Skeletal muscle satellite cell (primary cell): ENCODE measurements at regions not wholly inside any gene's neighbourhood (a gene's known extent, or its start where the extent isn't known, plus 50 kb on each side); places are given as distances from the start of the nearest gene placed in this dataset.

Source experiments
- H3K27me3 ChIP-seq: 2 replicates; pipeline ENCODE4 v1.7.0; 2013; ENCODE audit warnings: low read length; ENCODE audit not compliant: control insufficient read depth, insufficient read depth
- H3K36me3 ChIP-seq: 2 replicates; pipeline ENCODE4 v1.7.0; 2013; ENCODE audit warnings: mild to moderate bottlenecking, control low read depth, low read length; ENCODE audit not compliant: insufficient read depth
- H3K4me1 ChIP-seq: 2 replicates; pipeline ENCODE4 v1.7.0; 2013; ENCODE audit warnings: low read length; ENCODE audit not compliant: control insufficient read depth, insufficient read depth
- H3K4me2 ChIP-seq: 2 replicates; pipeline ENCODE4 v1.7.0; 2013; ENCODE audit warnings: mild to moderate bottlenecking, low read length
- H3K4me3 ChIP-seq: 2 replicates; pipeline ENCODE4 v1.7.0; 2013; ENCODE audit warnings: low read length
- H3K9ac ChIP-seq: 2 replicates; pipeline ENCODE4 v1.7.0; 2013; ENCODE audit warnings: mild to moderate bottlenecking, low read depth, low read length, moderate library complexity
- H3K9me3 ChIP-seq: replicated peaks from 2 replicates; pipeline ENCODE4 v1.7.0; 2013; ENCODE audit warnings: mild to moderate bottlenecking, control low read depth, low read length

DNA sequence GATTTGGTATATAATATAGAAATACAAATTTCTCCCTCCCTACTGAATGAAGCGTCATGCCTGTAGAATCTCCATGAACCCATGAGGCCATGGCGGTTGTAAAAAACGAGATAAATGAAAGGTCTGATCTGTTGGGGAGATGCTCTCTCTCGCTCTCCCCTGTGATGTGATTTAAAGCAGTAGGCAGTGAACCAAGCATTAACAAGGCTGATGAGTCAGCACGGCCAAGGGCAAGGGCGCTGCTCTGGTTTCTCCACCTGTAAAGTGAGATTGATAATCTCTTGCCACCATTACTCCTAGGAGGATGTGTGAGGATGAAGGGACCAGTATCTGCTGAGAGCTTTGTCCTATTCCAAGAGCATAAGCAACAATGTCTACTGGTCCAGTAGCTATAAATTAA is 553.3 kb downstream of the CMPK2 start:
- H3K9ac ChIP-seq: no peak overlapping the region
- no peaks in the 10 kb centered on the region for H3K4me1 ChIP-seq
- no peaks in the 10 kb centered on the region for H3K36me3 ChIP-seq
- H3K27me3 ChIP-seq: no peaks in the 10 kb centered on the region
- H3K4me2 ChIP-seq: no peak overlapping the region
- no peak overlapping the region for H3K4me3 ChIP-seq
- no peaks in the 10 kb centered on the region for H3K9me3 ChIP-seq

DNA sequence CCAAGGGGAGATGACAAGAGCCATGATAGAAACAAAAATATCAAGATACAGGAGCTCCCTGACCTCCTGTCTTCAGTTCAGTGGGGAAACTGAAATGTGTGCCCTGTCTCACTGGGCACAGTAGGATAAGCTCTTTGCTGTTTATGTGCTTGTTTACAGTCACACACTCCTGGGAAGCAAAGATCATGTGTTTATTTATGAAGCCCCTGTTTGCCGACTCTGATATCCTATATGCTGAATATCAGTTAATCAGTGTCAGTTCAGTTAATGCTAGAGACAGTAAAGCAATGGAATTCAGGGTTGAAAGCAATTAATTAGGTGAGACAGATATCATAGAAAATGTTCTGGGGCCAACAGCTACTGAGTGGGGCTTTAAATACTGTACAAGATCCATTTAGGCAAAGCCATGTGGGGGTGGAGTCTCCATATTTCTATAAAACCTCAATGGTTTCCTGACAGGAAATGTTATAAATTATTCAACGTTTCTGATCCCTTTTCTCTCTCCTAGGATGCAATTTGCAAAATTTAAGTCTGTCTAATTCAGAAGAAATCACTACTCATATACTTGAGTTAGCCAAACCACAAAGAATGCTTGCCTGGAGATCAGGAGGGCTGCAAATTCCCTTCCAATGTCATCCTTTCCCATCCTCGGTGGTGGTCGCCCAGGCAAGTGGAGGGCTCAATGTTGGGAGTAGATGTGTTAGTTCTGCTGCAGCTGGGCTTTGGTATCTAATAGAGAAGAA is 551.3 kb downstream of the CMPK2 start:
- H3K36me3 ChIP-seq: no peaks in the 10 kb centered on the region
- H3K9me3 ChIP-seq: no peaks in the 10 kb centered on the region
- H3K4me2 ChIP-seq: no peak overlapping the region
- no peaks in the 10 kb centered on the region for H3K27me3 ChIP-seq
- H3K4me3 ChIP-seq: no peak overlapping the region
- H3K4me1 ChIP-seq: no peaks in the 10 kb centered on the region
- H3K9ac ChIP-seq: no peak overlapping the region

GRCh38 chr2:6325616-6326015 is 540.1 kb downstream of the CMPK2 start:
- Histone ChIP-seq H3K36me3 (no peaks in the 10 kb centered on the region), H3K27me3 (no peaks in the 10 kb centered on the region), H3K4me3 (no peak overlapping the region), H3K9me3 (no peaks in the 10 kb centered on the region), H3K4me1 (no peaks in the 10 kb centered on the region), H3K9ac (no peak overlapping the region), H3K4me2 (no peak overlapping the region)

GRCh38 chr2:6326958-6327357 is 538.7 kb downstream of the CMPK2 start:
- Histone ChIP-seq H3K4me1 (no peaks in the 10 kb centered on the region), H3K4me3 (no peak overlapping the region), H3K27me3 (no peaks in the 10 kb centered on the region), H3K9ac (no peak overlapping the region), H3K36me3 (no peaks in the 10 kb centered on the region), H3K4me2 (no peak overlapping the region), H3K9me3 (no peaks in the 10 kb centered on the region)

DNA sequence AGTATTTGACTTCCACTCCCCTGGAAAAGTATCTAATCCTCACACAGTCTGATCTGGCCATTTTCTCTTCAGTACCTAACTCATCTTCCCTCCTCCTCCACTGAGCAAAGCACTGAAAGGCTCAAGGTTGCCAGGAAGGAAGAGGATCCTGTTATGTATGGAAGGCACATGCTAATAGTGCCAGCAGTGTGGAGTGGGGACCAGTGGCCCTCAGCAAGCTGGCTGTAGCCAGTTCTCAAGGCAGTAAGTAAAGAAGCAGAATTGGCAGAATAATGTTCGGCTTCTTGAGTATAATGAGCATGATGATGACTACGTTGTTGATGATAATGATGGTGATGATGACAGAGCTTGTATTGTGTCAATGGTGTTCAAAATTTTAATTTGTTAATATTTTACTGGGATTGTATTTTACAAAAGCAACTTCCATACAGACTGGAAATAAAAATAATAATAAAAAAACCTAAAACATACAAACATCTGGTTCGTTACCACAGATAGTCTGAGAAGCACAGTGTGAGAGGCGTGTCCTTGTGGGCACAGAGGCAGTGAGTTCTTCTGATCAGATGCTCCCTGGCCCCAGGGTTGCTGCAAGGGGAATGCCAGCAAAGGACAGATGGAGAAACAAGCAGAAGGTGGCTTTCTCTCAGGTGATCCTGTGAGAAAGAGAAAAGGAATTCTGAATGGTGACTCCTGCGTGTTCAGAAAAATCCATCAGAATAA is 528.8 kb downstream of the CMPK2 start:
- Histone ChIP-seq H3K4me1 (no peaks in the 10 kb centered on the region), H3K4me2 (no peak overlapping the region), H3K27me3 (no peaks in the 10 kb centered on the region), H3K9ac (no peak overlapping the region), H3K4me3 (no peak overlapping the region), H3K9me3 (no peaks in the 10 kb centered on the region), H3K36me3 (no peaks in the 10 kb centered on the region)

- no peaks in the 10 kb centered on the region for H3K36me3 ChIP-seq
- H3K27me3 ChIP-seq: no peaks in the 10 kb centered on the region
- H3K9ac ChIP-seq: no peak overlapping the region
- H3K4me3 ChIP-seq: no peak overlapping the region
- no peak overlapping the region for H3K4me2 ChIP-seq
- no peaks in the 10 kb centered on the region for H3K4me1 ChIP-seq
- no peaks in the 10 kb centered on the region for H3K9me3 ChIP-seq
Observed at GRCh38 chr2:6337472-6337820, 528.3 kb downstream of the CMPK2 start.

- no peaks in the 10 kb centered on the region for H3K36me3 ChIP-seq
- no peaks in the 10 kb centered on the region for H3K27me3 ChIP-seq
- no peak overlapping the region for H3K4me3 ChIP-seq
- no peaks in the 10 kb centered on the region for H3K4me1 ChIP-seq
- no peak overlapping the region for H3K9ac ChIP-seq
- H3K4me2 ChIP-seq: no peak overlapping the region
- no peaks in the 10 kb centered on the region for H3K9me3 ChIP-seq
Observed at GRCh38 chr2:6341588-6342129, 524.0 kb downstream of the CMPK2 start.

DNA sequence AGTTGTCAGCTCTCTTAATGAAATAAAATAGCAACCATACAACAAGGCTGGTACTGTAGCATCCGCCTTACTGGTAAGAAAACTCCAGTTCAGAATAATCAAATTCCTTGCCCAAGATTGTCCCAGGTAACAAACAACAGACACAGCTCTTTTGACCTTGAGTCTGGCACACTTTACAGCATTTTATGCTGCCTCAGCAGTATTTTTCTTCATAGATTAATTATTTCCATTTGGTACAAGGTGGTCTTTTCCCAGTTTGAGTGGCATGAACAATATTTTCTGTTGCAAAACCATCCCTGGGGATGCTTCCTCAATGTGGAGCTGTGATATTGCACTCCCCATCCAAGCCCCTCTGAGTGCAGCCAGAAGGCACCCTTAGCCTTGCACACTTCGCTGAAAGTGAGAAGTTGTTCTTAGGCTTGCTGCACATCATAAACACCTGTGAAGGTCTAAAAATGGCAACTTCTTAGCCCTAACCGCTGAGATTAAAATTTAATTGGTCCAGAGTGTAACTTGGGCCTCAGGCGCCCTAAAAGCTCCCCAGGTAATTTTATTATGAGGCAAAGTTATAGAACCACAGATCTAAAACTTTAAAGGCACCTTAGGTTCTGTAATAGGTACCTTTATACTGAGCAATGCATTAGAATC is 523.3 kb downstream of the CMPK2 start:
- Histone ChIP-seq H3K4me2 (no peak overlapping the region), H3K27me3 (no peaks in the 10 kb centered on the region), H3K4me1 (no peaks in the 10 kb centered on the region), H3K4me3 (no peak overlapping the region), H3K9me3 (no peaks in the 10 kb centered on the region), H3K36me3 (no peaks in the 10 kb centered on the region), H3K9ac (no peak overlapping the region)

GRCh38 chr2:6343076-6343475 is 522.6 kb downstream of the CMPK2 start:
- Histone ChIP-seq H3K36me3 (no peaks in the 10 kb centered on the region), H3K27me3 (no peaks in the 10 kb centered on the region), H3K9me3 (no peaks in the 10 kb centered on the region), H3K4me1 (no peaks in the 10 kb centered on the region), H3K9ac (no peak overlapping the region), H3K4me2 (no peak overlapping the region), H3K4me3 (no peak overlapping the region)

- H3K27me3 ChIP-seq: no peaks in the 10 kb centered on the region
- no peaks in the 10 kb centered on the region for H3K36me3 ChIP-seq
- no peak overlapping the region for H3K4me3 ChIP-seq
- no peak overlapping the region for H3K4me2 ChIP-seq
- no peak overlapping the region for H3K9ac ChIP-seq
- H3K4me1 ChIP-seq: no peaks in the 10 kb centered on the region
- no peaks in the 10 kb centered on the region for H3K9me3 ChIP-seq
Observed at GRCh38 chr2:6352247-6352646, 513.5 kb downstream of the CMPK2 start.

- no peaks in the 10 kb centered on the region for H3K4me1 ChIP-seq
- H3K9ac ChIP-seq: no peak overlapping the region
- H3K36me3 ChIP-seq: no peaks in the 10 kb centered on the region
- H3K9me3 ChIP-seq: no peaks in the 10 kb centered on the region
- no peak overlapping the region for H3K4me3 ChIP-seq
- H3K27me3 ChIP-seq: no peaks in the 10 kb centered on the region
- H3K4me2 ChIP-seq: no peak overlapping the region
Observed at GRCh38 chr2:6352906-6353515, 512.7 kb downstream of the CMPK2 start.
